ENCODE measurements at regions not wholly inside any gene's neighbourhood (a gene's known extent, or its start where the extent isn't known, plus 50 kb on each side); places are given as distances from the start of the nearest gene placed in this dataset.

GRCh38 chr2:5596868-5597267, 95.3 kb upstream of the SOX11 start:
- no peak for TF ChIP-seq CTCF (conservative IDR thresholded peaks at IDR 0.05; ENCODE audit: low read depth, low read length)
- DNase-seq (ENCODE audit: low read depth): no peak
- no peak overlapping the region for H3K4me3 ChIP-seq (ENCODE audit: low read depth, low read length)

GRCh38 chr2:5598156-5598555, 94.0 kb upstream of the SOX11 start:
- no peak overlapping the region for H3K4me3 ChIP-seq (ENCODE audit: low read depth, low read length)
- TF ChIP-seq CTCF (conservative IDR thresholded peaks at IDR 0.05; ENCODE audit: low read depth, low read length): no peak
- no peak for DNase-seq (ENCODE audit: low read depth)

- no peak for DNase-seq (ENCODE audit: low read depth)
- no peak for TF ChIP-seq CTCF (conservative IDR thresholded peaks at IDR 0.05; ENCODE audit: low read depth, low read length)
- no peak overlapping the region for H3K4me3 ChIP-seq (ENCODE audit: low read depth, low read length)
Measured at GRCh38 chr2:5609201-5609600, 83.0 kb upstream of the SOX11 start.

- DNase-seq (ENCODE audit: low read depth): no peak
- H3K4me3 ChIP-seq (ENCODE audit: low read depth, low read length): no peak overlapping the region
- TF ChIP-seq CTCF (conservative IDR thresholded peaks at IDR 0.05; ENCODE audit: low read depth, low read length): no peak
Measured at GRCh38 chr2:5612666-5613065, 79.5 kb upstream of the SOX11 start.

GRCh38 chr2:5616019-5616418, 76.2 kb upstream of the SOX11 start:
- DNase-seq (ENCODE audit: low read depth): no peak
- H3K4me3 ChIP-seq (ENCODE audit: low read depth, low read length): no peak overlapping the region
- no peak for TF ChIP-seq CTCF (conservative IDR thresholded peaks at IDR 0.05; ENCODE audit: low read depth, low read length)

GRCh38 chr2:5617358-5617757, 74.8 kb upstream of the SOX11 start:
- no peak for DNase-seq (ENCODE audit: low read depth)
- no peak for TF ChIP-seq CTCF (conservative IDR thresholded peaks at IDR 0.05; ENCODE audit: low read depth, low read length)
- H3K4me3 ChIP-seq (ENCODE audit: low read depth, low read length): no peak overlapping the region

- no peak for DNase-seq (ENCODE audit: low read depth)
- TF ChIP-seq CTCF (conservative IDR thresholded peaks at IDR 0.05; ENCODE audit: low read depth, low read length): no peak
- no peak overlapping the region for H3K4me3 ChIP-seq (ENCODE audit: low read depth, low read length)
Measured at GRCh38 chr2:5617796-5618195, 74.4 kb upstream of the SOX11 start.
